K562 (cell line): ENCODE measurements at regions not wholly inside any gene's neighbourhood (a gene's known extent, or its start where the extent isn't known, plus 50 kb on each side); places are given as distances from the start of the nearest gene placed in this dataset.

Experiments used
- ATAC-seq: fragments of 200-7000 bp; cut with Tn5 transposase; 3 replicates; pipeline ENCODE4 v1.9.1; 2020; ENCODE audit warnings: moderate library complexity
- BruUV-seq: library from RNA; stranded (reverse); fragments of 400-500 nt; replicated peaks from 2 replicates; lab custom pipeline; 2021; lab: Mats Ljungman, UMichigan
- CTCF ChIA-PET: fragments of 300-600 bp; formaldehyde crosslinking; extraction: SDS; loops from one replicate; lab custom pipeline; 2021; ENCODE audit warnings: low intra/inter-chr PET ratio; lab: Yijun Ruan, JAX
- POLR2A ChIA-PET: fragments of 300-600, 350-650 bp; sonication (Branson Sonifier 250); formaldehyde crosslinking; extraction: SDS; loops from one replicate; lab custom pipeline; 2021; ENCODE audit warnings: antibody characterized with exemption, inconsistent platforms; lab: Yijun Ruan, JAX
- DNase-seq, 4 experiments: peaks; one replicate each; pipeline versions ENCODE4 v3.0.0 to v3.0.0-alpha.2; 2011 to 2018; ENCODE audit warnings: low spot score in 3 of 4, mixed read lengths in 3 of 4; ENCODE audit errors: extremely low read depth in 1 of 4
- FAIRE-seq: peaks from 2 replicates; lab custom pipeline; 2011; peaks lifted over from hg19 to GRCh38; lab: Jason Lieb, UNC
- H2AFZ ChIP-seq: 2 replicates; pipeline ENCODE4 v1.6.0; 2011; ENCODE audit warnings: low read depth, low read length, control low read depth, inconsistent platforms
- H3K27ac ChIP-seq: fragments of 200-600 bp; 3 replicates; pipeline ENCODE4 v1.8.0; 2011; ENCODE audit warnings: low read depth, mild to moderate bottlenecking, control low read depth, inconsistent platforms, low read length, moderate library complexity, mixed read lengths; ENCODE audit errors: extremely low read depth
- H3K27me3 ChIP-seq, 2 experiments: fragments of 300-600 bp in 1 of 2; 2 replicates in 1 of 2; 3 replicates in 1 of 2; pipeline versions ENCODE4 v1.6.0 to v1.8.0; 2011; ENCODE audit warnings: inconsistent platforms in 2 of 2, low read length in 2 of 2, mild to moderate bottlenecking in 1 of 2, mixed read lengths in 1 of 2, moderate library complexity in 1 of 2; ENCODE audit not compliant: control insufficient read depth in 2 of 2, insufficient read depth in 2 of 2
- H3K36me3 ChIP-seq: fragments of 300-600 bp; 3 replicates; pipeline ENCODE4 v1.8.0; 2011; ENCODE audit warnings: mild to moderate bottlenecking, low read length, inconsistent platforms; ENCODE audit not compliant: control insufficient read depth, insufficient read depth
- H3K4me1 ChIP-seq, 2 experiments: fragments of 200-600 bp in 1 of 2; replicated peaks in 1 of 2; 2 replicates in 1 of 2; 3 replicates in 1 of 2; pipeline versions ENCODE4 v1.5.1 to v1.8.0; 2011; ENCODE audit warnings: inconsistent platforms in 2 of 2, low read length in 2 of 2, mild to moderate bottlenecking in 1 of 2, mixed read lengths in 1 of 2, moderate library complexity in 1 of 2; ENCODE audit not compliant: control insufficient read depth in 2 of 2, insufficient read depth in 2 of 2
- H3K4me2 ChIP-seq: 2 replicates; pipeline ENCODE4 v1.6.1; 2011; ENCODE audit warnings: low read length, control low read depth, inconsistent platforms, mixed read lengths; ENCODE audit not compliant: insufficient read depth
- H3K4me3 ChIP-seq: fragments of 200-600 bp; sonication (generic), shearing (Covaris generic); 2 replicates; pipeline ENCODE4 v1.5.1; 2016; ENCODE audit warnings: control low read depth, inconsistent platforms
- H3K79me2 ChIP-seq: fragments of 200-600 bp; 3 replicates; pipeline ENCODE4 v1.8.0; 2011; ENCODE audit warnings: low read length, inconsistent platforms; ENCODE audit not compliant: control insufficient read depth, insufficient read depth
- H3K9ac ChIP-seq, 2 experiments: 2 replicates each; pipeline versions ENCODE4 v1.6.0 to v1.6.1; 2011; ENCODE audit warnings: low read depth in 2 of 2, low read length in 2 of 2, control low read depth in 1 of 2, inconsistent platforms in 1 of 2, mild to moderate bottlenecking in 1 of 2, mixed read lengths in 1 of 2; ENCODE audit not compliant: insufficient read depth in 1 of 2
- H3K9me1 ChIP-seq: one replicate; pipeline ENCODE4 v1.6.0; 2011; ENCODE audit warnings: inconsistent platforms, mild to moderate bottlenecking, low read length, moderate library complexity; ENCODE audit not compliant: control insufficient read depth, insufficient read depth
- H3K9me3 ChIP-seq: replicated peaks from 2 replicates; pipeline ENCODE4 v1.5.1; 2011; ENCODE audit warnings: low read depth, low read length, inconsistent platforms; ENCODE audit not compliant: control insufficient read depth, insufficient read depth
- H4K20me1 ChIP-seq: replicated peaks from 2 replicates; pipeline ENCODE4 v1.6.1; 2011; ENCODE audit warnings: low read length, inconsistent platforms, mixed read lengths; ENCODE audit not compliant: control insufficient read depth, insufficient read depth
- MEF2D ChIP-seq: conservative IDR thresholded peaks from 2 replicates; pipeline ENCODE4 v1.6.1; 2016; ENCODE audit warnings: low read depth, missing genetic modification characterization, missing compliant biosample characterization
- SAFB2 ChIP-seq: fragments of 200-400 bp; formaldehyde crosslinking; IDR thresholded peaks from 2 replicates; pipeline ENCODE4 v1.6.1; 2018; ENCODE audit warnings: borderline replicate concordance, low read length, low read depth, moderate library complexity; ENCODE audit not compliant: severe bottlenecking
- YBX1 ChIP-seq: fragments of 450-650 bp; IDR thresholded peaks from 2 replicates; pipeline ENCODE4 v1.7.1; 2016; ENCODE audit warnings: mild to moderate bottlenecking
- WGBS: fragments of 100-300 bp; shearing (Covaris generic); methylation state at CpG from one replicate; pipeline ENCODE4 v1.1.6; 2016; ENCODE audit warnings: low coverage, mixed read lengths; ENCODE audit not compliant: insufficient coverage; ENCODE audit errors: missing lambda C conversion rate; 5-methylcytosine and 5-hydroxymethylcytosine counted together
- in situ Hi-C: fragments of 300-500 bp; cut with MboI; formaldehyde crosslinking; loops from 4 replicates; pipeline ENCODE4 v1.15.0; 2018; ENCODE audit warnings: inconsistent platforms, mixed read lengths
- intact Hi-C: fragments of 100-400 bp; cut with micrococcal nuclease; formaldehyde crosslinking; loops from 2 replicates; pipeline ENCODE4 v1.14.2; 2022
- TF ChIP-seq, protein P1 (sequence below): fragments of 450-650 bp; conservative IDR thresholded peaks from 2 replicates; pipeline ENCODE4 v1.6.1; 2016; ENCODE audit warnings: missing genetic modification characterization, low read depth, mild to moderate bottlenecking, missing compliant biosample characterization, moderate library complexity

DNA sequence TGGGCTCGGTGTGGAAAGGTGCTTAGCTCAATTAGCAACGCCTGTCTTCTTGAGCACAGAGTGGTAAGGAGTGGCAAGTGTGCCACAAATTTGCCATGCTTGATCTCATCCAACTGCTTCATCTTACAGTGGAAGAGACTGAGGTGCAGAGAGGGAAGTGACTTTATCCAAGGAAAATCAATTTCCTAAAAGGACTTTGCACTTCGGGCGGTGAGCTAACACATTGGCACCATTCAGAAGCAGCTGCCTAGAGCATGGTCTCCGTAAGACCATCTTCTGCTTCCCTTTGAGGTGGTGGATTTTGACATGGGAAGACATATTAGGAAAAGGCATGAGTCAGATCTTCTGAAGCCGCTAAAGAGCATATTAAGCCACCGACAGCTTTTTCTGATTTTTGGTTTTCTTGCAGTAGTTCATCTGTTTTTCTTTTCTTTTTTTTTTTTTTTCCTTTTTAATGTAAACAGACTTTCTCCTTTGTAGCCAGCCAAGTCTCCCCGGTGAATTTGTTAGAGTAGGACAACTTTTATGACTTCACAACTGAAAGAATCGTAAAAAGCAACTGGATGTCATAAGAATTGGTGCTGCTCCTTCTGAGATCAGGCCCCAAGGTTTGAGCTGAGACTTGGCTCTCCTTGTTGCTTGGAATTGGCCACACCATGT lies 273.2 kb downstream of the CDC5L start:
- FAIRE-seq = no peak
- no peak for ATAC-seq
- TF ChIP-seq YBX1 (no peak), SAFB2 (no peak), MEF2D (tag) (no peak)
- TF ChIP-seq, protein P1, sequence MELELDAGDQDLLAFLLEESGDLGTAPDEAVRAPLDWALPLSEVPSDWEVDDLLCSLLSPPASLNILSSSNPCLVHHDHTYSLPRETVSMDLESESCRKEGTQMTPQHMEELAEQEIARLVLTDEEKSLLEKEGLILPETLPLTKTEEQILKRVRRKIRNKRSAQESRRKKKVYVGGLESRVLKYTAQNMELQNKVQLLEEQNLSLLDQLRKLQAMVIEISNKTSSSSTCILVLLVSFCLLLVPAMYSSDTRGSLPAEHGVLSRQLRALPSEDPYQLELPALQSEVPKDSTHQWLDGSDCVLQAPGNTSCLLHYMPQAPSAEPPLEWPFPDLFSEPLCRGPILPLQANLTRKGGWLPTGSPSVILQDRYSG (tag) = no peak
- TF ChIP-seq, all 486 proteins: peak for 0
- Histone ChIP-seq H2AFZ (no peak overlapping the region), H3K4me3 (no peak overlapping the region), H3K4me2 (no peak overlapping the region), H3K4me1 (no peaks in the 10 kb centered on the region), H3K79me2 (no peaks in the 10 kb centered on the region), H3K27me3 (peaks cover 22 to 67% of the 10 kb centered on the region in 2 experiments), H3K9ac (no peak overlapping the region), H3K9me3 (no peaks in the 10 kb centered on the region), H3K36me3 (no peaks in the 10 kb centered on the region), H3K27ac (no peak overlapping the region), H3K9me1 (no peaks in the 10 kb centered on the region), H4K20me1 (peaks cover 8% of the 10 kb centered on the region; the same call in 1 of the 2 replicates)
- ChIA-PET POLR2A (interaction anchor here (1.0 to 1.1 kb wide), 2 partner anchors 23 to 1122 kb away, joined by 3 to 4 read pairs; no protein-coding TSS in a partner anchor), CTCF (interaction anchor here (0.7 kb wide), 1 partner anchor 356 kb away, joined by 6 read pairs; no protein-coding TSS in a partner anchor)
- 3% methylated on average over 9 of the region's 9 CpGs for WGBS
- in situ Hi-C loops = loop anchor here (10.0 kb wide), 1 partner anchor 754 kb away; no protein-coding TSS in a partner anchor
- intact Hi-C loops = no loop called here
- no TSS peak for BruUV-seq
- no peak for DNase-seq
